Body of pancreas (tissue), 4 donors: ENCODE measurements at regions not wholly inside any gene's neighbourhood (a gene's known extent, or its start where the extent isn't known, plus 50 kb on each side); places are given as distances from the start of the nearest gene placed in this dataset.

Source experiments
- ATAC-seq: fragments of 150-250 bp; one replicate; pipeline ENCODE4 v1.9.1; 2016
- DNase-seq, 4 donors: peaks; one replicate each; pipeline ENCODE4 v3.0.0-alpha.2; 2019
- H3K27ac ChIP-seq, 4 donors: fragments of 200-600 bp; sonication (generic); 1 replicate in 3 of 4; 2 replicates in 1 of 4; pipeline versions ENCODE4 v1.5.1 to v1.6.1; 2016 to 2019; ENCODE audit warnings: mild to moderate bottlenecking in 1 of 4, mixed read lengths in 1 of 4, moderate library complexity in 1 of 4
- H3K27me3 ChIP-seq, 2 donors: fragments of 200-600 bp; sonication (generic); one replicate each; pipeline ENCODE4 v1.6.0; 2016; ENCODE audit warnings: mild to moderate bottlenecking in 1 of 2
- H3K36me3 ChIP-seq, 2 donors: fragments of 200-600 bp; sonication (generic); replicated peaks in 1 of 2; 2 replicates each; pipeline ENCODE4 v1.5.1; 2016; ENCODE audit warnings: low read depth in 2 of 2; ENCODE audit not compliant: insufficient read depth in 1 of 2
- H3K4me1 ChIP-seq: fragments of 200-600 bp; sonication (generic); one replicate; pipeline ENCODE4 v1.6.0; 2016
- H3K4me3 ChIP-seq, 2 donors: fragments of 200-600 bp; sonication (generic); 1 replicate in 1 of 2; 2 replicates in 1 of 2; pipeline ENCODE4 v1.5.1; 2016 to 2019
- H3K9me3 ChIP-seq, 3 donors: fragments of 200-600 bp; sonication (generic); 1 replicate in 2 of 3; 2 replicates in 1 of 3; pipeline ENCODE4 v1.5.1; 2016
- CTCF ChIP-seq, 7 experiments: fragments of 450-650 bp in 4 of 7; fragments of 200-600 bp in 3 of 7; sonication (generic) in 3 of 7; IDR thresholded peaks; one replicate each; pipeline ENCODE4 v1.5.1; 2016 to 2019; ENCODE audit warnings: antibody characterized with exemption in 7 of 7
- POLR2A ChIP-seq, 3 donors: fragments of 450-650 bp; IDR thresholded peaks; one replicate each; pipeline ENCODE4 v1.6.1; 2016; ENCODE audit warnings: antibody characterized with exemption in 3 of 3, mild to moderate bottlenecking in 2 of 3
- WGBS, 2 donors: methylation state at CpG; one replicate each; pipeline ENCODE4 v1.1.5; 2017; 5-methylcytosine and 5-hydroxymethylcytosine counted together
- intact Hi-C: fragments of 100-400 bp; cut with DNase I; formaldehyde crosslinking; loops from one replicate; pipeline ENCODE4 v1.15.1; 2023

GRCh38 chr9:117551171-117551570, 136.3 kb upstream of the ASTN2 start:
- 49 to 54% methylated on average over 2 of the region's 2 CpGs for WGBS, 2 donors
- Histone ChIP-seq H3K27ac (no peak overlapping the region), H3K36me3 (no peaks in the 10 kb centered on the region), H3K9me3 (no peaks in the 10 kb centered on the region), H3K4me3 (no peak overlapping the region), H3K27me3 (no peaks in the 10 kb centered on the region), H3K4me1 (peaks cover 13% of the 10 kb centered on the region)
- DNase-seq, result no peak
- TF ChIP-seq POLR2A (IDR thresholded peaks at IDR 0.05) (no peak), CTCF (IDR thresholded peaks at IDR 0.05) (no peak)
- intact Hi-C loops, result no loop called here
- ATAC-seq, result no peak

- no peak for DNase-seq
- ATAC-seq, result no peak
- Histone ChIP-seq H3K36me3 (no peaks in the 10 kb centered on the region), H3K27ac (no peak overlapping the region), H3K27me3 (no peaks in the 10 kb centered on the region), H3K4me1 (peaks cover 13% of the 10 kb centered on the region), H3K9me3 (no peaks in the 10 kb centered on the region), H3K4me3 (no peak overlapping the region)
- intact Hi-C loops, result no loop called here
- 53 to 56% methylated on average over 3 of the region's 3 CpGs for WGBS, 2 donors
- TF ChIP-seq POLR2A (IDR thresholded peaks at IDR 0.05) (no peak), CTCF (IDR thresholded peaks at IDR 0.05) (no peak)
These were observed 134.6 kb upstream of the ASTN2 start for GRCh38 chr9:117549444-117549843.

- no peak for DNase-seq
These were observed 133.7 kb upstream of the ASTN2 start for GRCh38 chr9:117548556-117548955.

GRCh38 chr9:117547904-117548303, 133.0 kb upstream of the ASTN2 start:
- TF ChIP-seq CTCF (IDR thresholded peaks at IDR 0.05) (no peak), POLR2A (IDR thresholded peaks at IDR 0.05) (no peak)
- WGBS, 2 donors, result 63 to 88% methylated on average over 3 of the region's 3 CpGs
- Histone ChIP-seq H3K27me3 (no peaks in the 10 kb centered on the region), H3K36me3 (no peaks in the 10 kb centered on the region), H3K9me3 (no peaks in the 10 kb centered on the region), H3K4me3 (no peak overlapping the region), H3K4me1 (peaks cover 17% of the 10 kb centered on the region), H3K27ac (no peak overlapping the region)
- ATAC-seq (no peak), DNase-seq (no peak)
- intact Hi-C loops, result no loop called here

More at GRCh38 chr9:117548556-117548955, 133.7 kb upstream of the ASTN2 start:
- Histone ChIP-seq H3K36me3 (no peaks in the 10 kb centered on the region), H3K27ac (no peak overlapping the region), H3K4me3 (no peak overlapping the region), H3K27me3 (no peaks in the 10 kb centered on the region), H3K4me1 (peaks cover 13% of the 10 kb centered on the region), H3K9me3 (no peaks in the 10 kb centered on the region)
- TF ChIP-seq POLR2A (IDR thresholded peaks at IDR 0.05), result no peak
- TF ChIP-seq CTCF (IDR thresholded peaks at IDR 0.05), result no peak
- no peak for ATAC-seq
- intact Hi-C loops, result no loop called here
- 93 to 97% methylated on average over 2 of the region's 2 CpGs for WGBS, 2 donors

GRCh38 chr9:117546894-117547678, 132.2 kb upstream of the ASTN2 start:
- Histone ChIP-seq H3K27me3 (no peaks in the 10 kb centered on the region), H3K4me1 (peaks cover 17% of the 10 kb centered on the region), H3K4me3 (no peak overlapping the region), H3K27ac (no peak overlapping the region), H3K36me3 (no peaks in the 10 kb centered on the region), H3K9me3 (no peaks in the 10 kb centered on the region)
- WGBS, 2 donors, result 13 to 17% methylated on average over 20 of the region's 20 CpGs
- DNase-seq, result peak; percentile 35 to 64 (median 49)
- TF ChIP-seq CTCF (IDR thresholded peaks at IDR 0.05) (no peak), POLR2A (IDR thresholded peaks at IDR 0.05) (no peak)
- peak; percentile 86 for ATAC-seq
- intact Hi-C loops, result no loop called here
